Stimulated activated CD4-positive, alpha-beta T cell treated with anti-CD3 and anti-CD28 coated beads, Interleukin-15, amount 100 ng/mL, for 24 hours (primary cell): ENCODE measurements at regions not wholly inside any gene's neighbourhood (a gene's known extent, or its start where the extent isn't known, plus 50 kb on each side); places are given as distances from the start of the nearest gene placed in this dataset.

ENCODE experiments used
- DNase-seq: peaks from one replicate; pipeline ENCODE4 v3.0.0-alpha.2; 2020

- no peak for DNase-seq
Observed at GRCh38 chr2:163541943-163542342, 193.9 kb downstream of the FIGN start.

GRCh38 chr2:163541495-163541894 lies 194.3 kb downstream of the FIGN start:
- DNase-seq, result no peak

GRCh38 chr2:163528640-163529217 lies 207.1 kb downstream of the FIGN start:
- no peak for DNase-seq

GRCh38 chr2:163527381-163527780 lies 208.4 kb downstream of the FIGN start:
- no peak for DNase-seq

GRCh38 chr2:163518762-163519161 lies 217.0 kb downstream of the FIGN start:
- DNase-seq, result no peak

GRCh38 chr2:163515836-163516235 lies 220.0 kb downstream of the FIGN start:
- DNase-seq, result no peak

- DNase-seq, result no peak
Observed at GRCh38 chr2:163505281-163505680, 230.5 kb downstream of the FIGN start.

- no peak for DNase-seq
Observed at GRCh38 chr2:163493359-163494298, 242.2 kb downstream of the FIGN start.

- no peak for DNase-seq
Observed at GRCh38 chr2:163491850-163492249, 244.0 kb downstream of the FIGN start.

GRCh38 chr2:163490281-163490680 lies 245.5 kb downstream of the FIGN start:
- DNase-seq, result no peak

GRCh38 chr2:163481515-163481914 lies 254.3 kb downstream of the FIGN start:
- DNase-seq, result no peak

- no peak for DNase-seq
Observed at GRCh38 chr2:163479599-163479998, 256.2 kb downstream of the FIGN start.

GRCh38 chr2:163475815-163476214 lies 260.0 kb downstream of the FIGN start:
- no peak for DNase-seq

- no peak for DNase-seq
Observed at GRCh38 chr2:163474889-163475288, 260.9 kb downstream of the FIGN start.

- no peak for DNase-seq
Observed at GRCh38 chr2:163474319-163474744, 261.5 kb downstream of the FIGN start.

GRCh38 chr2:163471947-163472346 lies 263.9 kb downstream of the FIGN start:
- no peak for DNase-seq

GRCh38 chr2:163469561-163469962 lies 266.2 kb downstream of the FIGN start:
- no peak for DNase-seq

- no peak for DNase-seq
Observed at GRCh38 chr2:163467251-163467630, 268.6 kb downstream of the FIGN start.

GRCh38 chr2:163466331-163467250 lies 269.2 kb downstream of the FIGN start:
- no peak for DNase-seq

GRCh38 chr2:163465440-163465839 lies 270.4 kb downstream of the FIGN start:
- no peak for DNase-seq

GRCh38 chr2:163463411-163463810 lies 272.4 kb downstream of the FIGN start:
- DNase-seq, result no peak

GRCh38 chr2:163462993-163463392 lies 272.8 kb downstream of the FIGN start:
- DNase-seq, result no peak

- DNase-seq, result no peak
Observed at GRCh38 chr2:163459986-163460385, 275.8 kb downstream of the FIGN start.
